ENCODE measurements at regions not wholly inside any gene's neighbourhood (a gene's known extent, or its start where the extent isn't known, plus 50 kb on each side); places are given as distances from the start of the nearest gene placed in this dataset.

DNA sequence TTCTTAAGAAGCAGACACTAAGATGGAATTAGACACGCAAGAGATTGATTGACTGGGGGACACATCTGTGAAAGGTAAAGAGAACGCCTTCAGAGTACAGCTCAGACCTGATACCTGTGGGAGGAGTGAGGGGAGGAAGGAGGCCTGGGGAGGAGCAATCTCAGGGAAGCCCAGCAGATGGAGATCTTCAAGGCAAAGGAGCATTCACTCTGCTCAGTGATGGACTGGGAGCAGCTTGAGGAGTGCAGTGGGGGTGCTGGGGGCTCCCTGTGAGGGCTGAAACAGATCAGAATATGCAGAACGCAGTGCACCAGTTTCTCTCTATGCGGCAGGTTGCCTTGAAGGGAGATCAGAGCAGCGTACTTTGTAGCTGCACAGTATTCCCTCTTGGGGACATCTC, 103.7 kb upstream of the ATP8B1 start:
- FAIRE-seq (no peak), DNase-seq (ENCODE audit: low read depth, low spot score) (no peak)
- ChIA-PET CTCF (interaction anchor here (0.8 to 2.1 kb wide), 2 partner anchors 52 to 215 kb away, joined by 4 to 8 read pairs; no protein-coding TSS in a partner anchor), POLR2A (no interaction called here)
- no peaks in the 10 kb centered on the region for H3K9me1 ChIP-seq (replicated peaks; ENCODE audit: control insufficient read depth, extremely low read depth, insufficient read depth, low read length)
- H3K9ac ChIP-seq (replicated peaks; ENCODE audit: extremely low read depth, insufficient read depth, low read length), result no peak overlapping the region
- H3K27me3 ChIP-seq (ENCODE audit: control insufficient read depth in 2 of 2, insufficient read depth in 2 of 2, low read length in 2 of 2), result no peaks in the 10 kb centered on the region
- H3K79me2 ChIP-seq (ENCODE audit: control insufficient read depth, insufficient read depth, low read length), result no peaks in the 10 kb centered on the region
- intact Hi-C loops (cut with micrococcal nuclease) (no loop called here), dilution Hi-C loops (cut with MboI; ENCODE audit: extremely low pct_ligation_motif_present, low sequenced_read_pairs) (no loop called here)
- no peaks in the 10 kb centered on the region for H4K20me1 ChIP-seq (replicated peaks; ENCODE audit: control insufficient read depth, extremely low read depth, insufficient read depth, low read length)
- H3K4me3 ChIP-seq (replicated peaks in 1 of 3; ENCODE audit: insufficient read depth in 1 of 3, low read depth in 1 of 3, low read length in 3 of 3), result no peak overlapping the region
- H3K36me3 ChIP-seq (ENCODE audit: control insufficient read depth in 2 of 2, extremely low read depth in 1 of 2, insufficient read depth in 2 of 2, low read length in 2 of 2), result no peaks in the 10 kb centered on the region
- H3K27ac ChIP-seq (ENCODE audit: insufficient read depth, low read depth, low read length), result no peak overlapping the region
- no peak overlapping the region for H2AFZ ChIP-seq (ENCODE audit: low read depth, low read length)
- H3K4me2 ChIP-seq (ENCODE audit: insufficient read depth, low read length), result no peak overlapping the region
- TF ChIP-seq POLR2A (IDR thresholded peaks at IDR 0.05; ENCODE audit: low read depth, low read length) (no peak), EZH2 (IDR thresholded peaks at IDR 0.05; ENCODE audit: borderline replicate concordance, low read depth, low read length, severe bottlenecking) (no peak), MAX (IDR thresholded peaks at IDR 0.05; ENCODE audit: insufficient read depth, insufficient read length) (no peak), JUN (IDR thresholded peaks at IDR 0.05; ENCODE audit: borderline replicate concordance, insufficient read depth, insufficient read length, low read depth) (no peak), GATA2 (IDR thresholded peaks at IDR 0.05; ENCODE audit: insufficient read depth, insufficient read length, low read depth, low read length) (no peak), MYC (IDR thresholded peaks at IDR 0.05; ENCODE audit: low read depth, low read length) (no peak), POLR2AphosphoS5 (IDR thresholded peaks at IDR 0.05; ENCODE audit: insufficient read depth, low read depth, low read length) (no peak)
- TF ChIP-seq, protein P1, sequence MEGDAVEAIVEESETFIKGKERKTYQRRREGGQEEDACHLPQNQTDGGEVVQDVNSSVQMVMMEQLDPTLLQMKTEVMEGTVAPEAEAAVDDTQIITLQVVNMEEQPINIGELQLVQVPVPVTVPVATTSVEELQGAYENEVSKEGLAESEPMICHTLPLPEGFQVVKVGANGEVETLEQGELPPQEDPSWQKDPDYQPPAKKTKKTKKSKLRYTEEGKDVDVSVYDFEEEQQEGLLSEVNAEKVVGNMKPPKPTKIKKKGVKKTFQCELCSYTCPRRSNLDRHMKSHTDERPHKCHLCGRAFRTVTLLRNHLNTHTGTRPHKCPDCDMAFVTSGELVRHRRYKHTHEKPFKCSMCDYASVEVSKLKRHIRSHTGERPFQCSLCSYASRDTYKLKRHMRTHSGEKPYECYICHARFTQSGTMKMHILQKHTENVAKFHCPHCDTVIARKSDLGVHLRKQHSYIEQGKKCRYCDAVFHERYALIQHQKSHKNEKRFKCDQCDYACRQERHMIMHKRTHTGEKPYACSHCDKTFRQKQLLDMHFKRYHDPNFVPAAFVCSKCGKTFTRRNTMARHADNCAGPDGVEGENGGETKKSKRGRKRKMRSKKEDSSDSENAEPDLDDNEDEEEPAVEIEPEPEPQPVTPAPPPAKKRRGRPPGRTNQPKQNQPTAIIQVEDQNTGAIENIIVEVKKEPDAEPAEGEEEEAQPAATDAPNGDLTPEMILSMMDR (IDR thresholded peaks at IDR 0.05; ENCODE audit: extremely low read depth in 1 of 2, insufficient read depth in 1 of 2, low read depth in 1 of 2, low read length in 2 of 2), result peak in 1 of 2 donors; percentile 3
- H3K9me3 ChIP-seq (replicated peaks; ENCODE audit: control insufficient read depth, insufficient read depth, low read length), result no peaks in the 10 kb centered on the region
- peaks cover 4% of the 10 kb centered on the region for H3K4me1 ChIP-seq (ENCODE audit: control insufficient read depth, extremely low read depth, insufficient read depth, low read length)
- no TSS peak for BruUV-seq (replicated peaks)

Measured in endothelial cell of umbilical vein (primary cell).